Muscle layer of duodenum (tissue), 2 donors: ENCODE measurements at regions not wholly inside any gene's neighbourhood (a gene's known extent, or its start where the extent isn't known, plus 50 kb on each side); places are given as distances from the start of the nearest gene placed in this dataset.

ENCODE experiments used
- H3K27ac ChIP-seq: one replicate; pipeline ENCODE4 v1.7.0; 2013; ENCODE audit warnings: mild to moderate bottlenecking, low read length
- H3K27me3 ChIP-seq: one replicate; pipeline ENCODE4 v1.7.0; 2013; ENCODE audit warnings: low read depth, mild to moderate bottlenecking, control low read depth, low read length
- H3K36me3 ChIP-seq, 2 donors: one replicate each; pipeline ENCODE4 v1.7.0; 2013; ENCODE audit warnings: low read length in 2 of 2, control low read depth in 1 of 2, mild to moderate bottlenecking in 1 of 2; ENCODE audit not compliant: insufficient read depth in 2 of 2, control insufficient read depth in 1 of 2
- H3K4me1 ChIP-seq, 2 donors: one replicate each; pipeline ENCODE4 v1.7.0; 2013; ENCODE audit warnings: low read length in 2 of 2, mild to moderate bottlenecking in 2 of 2, control low read depth in 1 of 2, moderate library complexity in 1 of 2; ENCODE audit not compliant: insufficient read depth in 2 of 2, control insufficient read depth in 1 of 2
- H3K4me3 ChIP-seq, 2 donors: one replicate each; pipeline ENCODE4 v1.7.0; 2013; ENCODE audit warnings: low read length in 2 of 2, low read depth in 1 of 2, mild to moderate bottlenecking in 1 of 2
- H3K9me3 ChIP-seq, 2 donors: one replicate each; pipeline ENCODE4 v1.7.0; 2013; ENCODE audit warnings: low read length in 2 of 2, control low read depth in 1 of 2, mild to moderate bottlenecking in 1 of 2; ENCODE audit not compliant: control insufficient read depth in 1 of 2
- donor health status: healthy.

DNA sequence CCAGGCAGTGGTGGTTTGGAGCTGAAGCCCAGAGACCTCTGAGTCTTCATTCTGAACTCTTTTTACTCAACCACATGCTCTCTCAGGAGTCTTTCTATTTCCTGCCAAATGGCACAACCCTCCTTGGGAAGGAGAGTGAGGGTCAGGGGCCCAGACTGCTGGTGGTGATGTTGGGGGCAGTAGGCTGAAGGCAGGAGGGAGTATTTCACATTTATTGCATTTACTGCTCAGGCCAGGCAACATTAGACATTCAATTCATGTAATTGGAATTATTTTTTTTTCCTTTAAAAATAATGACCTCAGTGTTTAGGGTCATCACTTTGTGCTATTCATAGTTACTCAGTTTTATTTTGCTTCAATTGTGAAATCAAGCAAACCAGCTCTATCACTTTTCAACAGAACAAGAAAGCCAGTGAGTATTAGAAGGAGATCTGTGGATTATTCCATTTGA is 311.3 kb upstream of the NT5C1B start:
- Histone ChIP-seq H3K36me3 (no peaks in the 10 kb centered on the region), H3K4me3 (no peak overlapping the region), H3K27ac (peak overlapping the region; percentile 33), H3K9me3 (no peaks in the 10 kb centered on the region), H3K4me1 (peaks cover 0 to 7% of the 10 kb centered on the region in 2 donors), H3K27me3 (no peaks in the 10 kb centered on the region)

DNA sequence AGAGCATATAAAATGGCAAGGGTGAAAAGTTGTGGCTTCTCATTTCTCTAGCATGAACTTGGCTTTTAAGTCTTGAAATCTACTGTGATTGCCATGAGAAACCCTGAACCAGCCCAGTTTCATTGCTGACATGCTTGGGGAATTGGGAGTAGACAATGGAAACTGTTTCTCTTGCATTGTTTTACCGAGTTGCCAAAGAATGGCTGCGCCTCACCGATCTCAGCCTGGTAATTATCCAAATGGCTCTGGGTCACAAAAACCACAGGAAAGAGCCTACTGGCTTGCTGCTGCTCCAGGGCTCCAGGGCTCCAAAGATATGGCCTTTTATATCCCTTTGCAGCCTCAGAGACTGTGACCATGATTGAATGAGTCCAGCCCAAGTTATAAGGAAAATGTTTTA is 310.4 kb upstream of the NT5C1B start:
- Histone ChIP-seq H3K9me3 (no peaks in the 10 kb centered on the region), H3K4me1 (peaks cover 0 to 7% of the 10 kb centered on the region in 2 donors), H3K27me3 (no peaks in the 10 kb centered on the region), H3K36me3 (no peaks in the 10 kb centered on the region), H3K27ac (no peak overlapping the region), H3K4me3 (no peak overlapping the region)

DNA sequence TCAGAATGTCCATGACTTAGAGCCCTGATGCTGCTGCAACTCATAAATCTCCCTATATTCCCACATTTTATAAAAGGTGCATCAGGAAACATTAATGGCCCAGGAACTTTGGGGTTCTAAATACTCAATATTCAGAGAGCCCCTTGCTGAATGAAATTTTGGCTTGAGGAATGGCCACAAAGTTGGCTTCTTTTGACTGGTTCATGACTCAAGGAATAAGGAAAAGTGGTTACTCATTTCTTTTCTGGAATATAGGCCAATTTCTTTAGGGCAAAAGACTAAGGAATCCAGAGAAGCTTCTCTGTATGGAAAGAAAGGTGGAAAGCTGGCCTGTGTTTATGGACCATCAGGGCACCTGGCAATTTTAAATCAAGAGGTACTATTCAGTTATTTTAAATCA is 308.9 kb upstream of the NT5C1B start:
- no peaks in the 10 kb centered on the region for H3K9me3 ChIP-seq
- H3K4me3 ChIP-seq, result no peak overlapping the region
- peaks cover 0 to 7% of the 10 kb centered on the region in 2 donors for H3K4me1 ChIP-seq
- H3K27ac ChIP-seq, result no peak overlapping the region
- no peaks in the 10 kb centered on the region for H3K36me3 ChIP-seq
- H3K27me3 ChIP-seq, result no peaks in the 10 kb centered on the region

DNA sequence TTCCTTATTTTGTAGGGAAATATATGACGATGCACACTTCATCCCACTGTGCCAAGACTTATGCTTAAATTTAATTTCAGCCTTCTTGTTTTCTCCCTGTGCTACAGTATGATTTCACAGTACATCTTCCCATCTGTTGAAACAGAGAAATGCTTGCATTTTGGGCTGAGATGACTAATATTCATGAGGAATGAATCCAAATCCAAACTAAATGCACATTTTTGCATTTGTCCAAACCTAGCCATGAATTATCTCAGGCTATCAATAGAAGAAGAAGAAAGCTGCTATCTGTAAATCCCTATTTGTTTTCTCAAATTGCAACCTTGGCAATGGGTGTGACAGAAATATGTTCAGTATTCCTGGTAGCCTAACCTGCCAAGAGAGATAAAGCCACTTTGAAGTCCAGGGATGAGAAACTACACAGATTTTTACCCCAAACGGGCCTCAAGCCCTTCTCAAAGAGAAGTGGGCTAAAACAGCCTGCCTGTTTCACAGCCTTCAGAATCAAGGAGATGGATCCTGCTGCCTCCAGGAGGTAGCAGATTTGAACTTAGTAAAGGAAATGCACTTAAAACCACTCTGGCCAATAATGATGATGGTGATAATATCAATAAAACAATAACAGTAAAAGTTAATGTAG is 306.9 kb upstream of the NT5C1B start:
- no peak overlapping the region for H3K27ac ChIP-seq
- H3K36me3 ChIP-seq, result no peaks in the 10 kb centered on the region
- no peak overlapping the region for H3K4me3 ChIP-seq
- H3K9me3 ChIP-seq, result no peaks in the 10 kb centered on the region
- H3K4me1 ChIP-seq, result peaks cover 0 to 5% of the 10 kb centered on the region in 2 donors
- no peaks in the 10 kb centered on the region for H3K27me3 ChIP-seq

DNA sequence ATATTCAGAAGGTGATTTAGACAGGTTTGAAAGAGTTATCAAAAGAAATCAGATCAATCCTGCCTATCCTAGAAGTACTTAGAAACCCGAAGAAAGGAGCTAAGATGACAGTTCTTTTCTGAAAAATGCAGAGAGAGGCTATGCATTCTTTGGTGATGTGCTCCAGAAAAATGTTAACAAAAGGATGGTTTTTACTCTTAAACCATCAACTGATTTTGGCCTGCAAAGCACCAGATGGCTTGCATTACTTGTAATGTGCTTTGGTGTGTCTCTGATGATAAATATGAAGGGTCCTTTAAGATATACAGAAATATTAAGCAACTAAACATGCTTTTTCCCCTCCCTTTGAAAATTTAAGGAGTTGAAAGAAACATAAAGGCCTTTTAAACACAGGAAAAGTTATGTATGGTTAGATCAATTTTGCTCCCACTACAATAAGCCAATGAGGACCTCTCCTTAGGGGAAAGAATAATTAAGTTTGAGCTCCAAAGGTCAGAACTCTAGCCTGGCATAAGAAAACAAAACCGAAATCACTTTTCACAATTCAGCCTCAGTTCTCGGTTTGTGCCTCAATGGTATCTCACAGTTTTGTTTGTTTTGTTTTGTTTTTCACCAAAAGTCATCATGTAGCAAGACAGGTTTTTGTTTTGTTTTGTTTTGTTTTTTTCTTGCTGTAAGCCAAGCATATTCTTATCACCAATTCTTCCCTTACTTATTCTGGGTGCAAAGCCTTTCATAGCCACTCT is 302.4 kb upstream of the NT5C1B start:
- Histone ChIP-seq H3K4me1 (no peaks in the 10 kb centered on the region), H3K4me3 (no peak overlapping the region), H3K27ac (no peak overlapping the region), H3K27me3 (no peaks in the 10 kb centered on the region), H3K36me3 (no peaks in the 10 kb centered on the region), H3K9me3 (no peaks in the 10 kb centered on the region)

DNA sequence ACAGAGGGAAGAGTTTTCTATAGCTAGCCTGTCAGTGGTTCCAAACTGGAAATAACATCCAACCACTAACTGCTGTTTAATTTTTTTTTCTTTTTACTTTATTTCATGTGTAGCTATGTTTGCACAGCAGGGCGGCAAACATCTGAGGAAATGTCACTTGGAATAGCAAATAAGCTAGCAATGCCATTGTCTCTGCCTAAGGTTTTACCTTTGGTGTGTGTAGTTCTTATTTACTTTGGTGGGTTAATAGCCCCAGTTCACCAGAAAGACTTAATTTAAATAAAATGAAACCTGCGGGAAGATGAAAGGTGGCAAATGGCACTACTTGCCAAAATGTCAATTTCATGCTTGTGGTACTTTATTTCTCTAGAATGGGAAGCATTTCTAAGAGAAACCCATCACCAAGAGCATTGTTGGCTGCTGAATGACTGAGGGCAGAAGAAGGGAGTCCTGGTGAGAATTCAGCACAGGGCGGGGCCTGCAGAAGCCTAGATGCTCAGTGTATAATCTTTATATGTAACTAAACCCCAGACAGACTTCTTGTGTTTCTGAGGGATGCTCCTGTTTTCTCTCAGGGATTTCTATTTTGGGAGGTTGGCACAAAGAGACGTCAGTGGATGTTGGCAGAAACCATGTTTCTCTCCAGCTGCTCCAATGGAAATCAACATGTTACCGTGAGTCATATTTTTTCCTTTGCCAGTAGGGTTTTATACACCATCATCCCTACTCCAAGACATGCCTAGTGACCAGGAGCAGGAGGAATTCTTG is 300.4 kb upstream of the NT5C1B start:
- H3K27me3 ChIP-seq, result no peaks in the 10 kb centered on the region
- H3K9me3 ChIP-seq, result no peaks in the 10 kb centered on the region
- no peak overlapping the region for H3K27ac ChIP-seq
- no peak overlapping the region for H3K4me3 ChIP-seq
- no peaks in the 10 kb centered on the region for H3K4me1 ChIP-seq
- no peaks in the 10 kb centered on the region for H3K36me3 ChIP-seq

DNA sequence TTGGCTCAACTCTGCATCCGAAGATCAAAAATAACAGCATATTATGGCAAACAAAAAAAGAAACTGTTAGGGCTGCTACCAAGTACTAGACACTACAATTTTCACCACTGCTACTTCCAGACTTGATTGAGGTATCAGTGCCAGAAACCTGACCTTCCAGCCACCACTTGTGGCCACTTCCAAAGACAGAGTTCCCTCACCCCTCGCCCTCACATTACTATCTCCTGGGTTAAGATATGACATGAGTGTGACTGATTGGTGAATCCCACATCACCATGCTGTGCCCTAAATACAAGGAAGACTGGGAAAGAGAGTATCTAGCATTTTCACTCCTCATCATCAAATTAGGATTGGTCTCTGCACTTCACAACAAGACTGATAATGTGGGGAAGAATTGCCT is 296.1 kb upstream of the NT5C1B start:
- H3K27me3 ChIP-seq, result no peaks in the 10 kb centered on the region
- H3K4me3 ChIP-seq, result no peak overlapping the region
- H3K4me1 ChIP-seq, result no peaks in the 10 kb centered on the region
- no peak overlapping the region for H3K27ac ChIP-seq
- no peaks in the 10 kb centered on the region for H3K9me3 ChIP-seq
- no peaks in the 10 kb centered on the region for H3K36me3 ChIP-seq

DNA sequence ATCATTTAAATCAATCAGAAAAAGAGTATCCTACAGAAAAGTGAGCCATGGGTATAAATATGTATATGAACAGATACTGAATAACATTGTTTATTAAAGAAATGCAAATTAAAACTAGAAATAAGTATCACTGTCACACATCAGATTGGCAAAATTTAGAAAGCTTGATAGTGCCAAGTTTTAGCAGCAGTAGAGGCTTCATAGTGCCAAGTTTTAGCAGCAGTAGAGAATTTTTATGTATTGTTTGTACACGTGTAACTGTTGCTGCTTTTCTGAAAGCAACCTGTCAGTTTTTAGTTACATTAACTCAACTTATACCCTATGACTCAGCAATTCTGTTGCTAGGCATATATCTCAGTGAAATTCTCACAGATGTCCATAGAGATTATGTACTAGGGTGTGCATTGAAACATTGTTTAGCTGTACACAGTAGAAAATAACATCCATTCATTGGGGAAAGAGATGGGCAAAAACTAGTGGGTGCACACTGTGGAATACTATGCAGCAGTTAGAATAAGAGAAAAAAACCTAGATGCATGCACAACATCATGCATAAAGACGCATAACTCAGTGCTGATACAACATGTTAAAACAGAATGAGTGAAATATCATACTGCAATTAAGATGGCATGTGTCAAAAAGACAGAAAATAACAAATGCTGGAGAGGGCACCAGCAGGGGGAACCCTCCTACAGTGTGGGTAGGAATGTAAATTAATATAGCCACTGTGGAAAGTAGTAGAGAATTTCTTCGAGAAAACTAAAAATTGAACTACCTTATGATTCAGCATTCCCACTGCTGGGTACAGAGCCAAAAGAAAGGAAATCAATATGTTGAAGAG is 294.5 kb upstream of the NT5C1B start:
- H3K9me3 ChIP-seq, result no peaks in the 10 kb centered on the region
- no peak overlapping the region for H3K27ac ChIP-seq
- no peaks in the 10 kb centered on the region for H3K4me1 ChIP-seq
- no peak overlapping the region for H3K4me3 ChIP-seq
- H3K27me3 ChIP-seq, result no peaks in the 10 kb centered on the region
- H3K36me3 ChIP-seq, result no peaks in the 10 kb centered on the region

DNA sequence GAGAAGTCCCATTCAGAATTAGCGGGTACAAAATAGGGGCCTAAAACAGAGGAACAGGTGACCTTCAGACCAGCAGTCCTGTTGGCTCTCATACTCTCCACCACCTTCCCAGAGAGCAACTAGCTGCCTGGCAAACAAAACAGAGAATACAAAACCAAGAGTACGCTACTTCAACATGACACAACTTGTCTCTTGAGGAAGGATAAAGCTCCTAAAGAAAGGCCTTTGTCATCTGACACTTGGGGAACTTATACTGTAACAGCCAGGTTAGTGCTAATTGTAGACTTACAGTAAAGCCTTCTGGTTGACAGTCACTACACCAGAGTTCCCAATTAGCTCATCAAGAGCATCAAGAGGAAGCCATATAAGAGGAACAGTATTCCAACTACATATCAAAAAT is 282.1 kb upstream of the NT5C1B start:
- no peaks in the 10 kb centered on the region for H3K4me1 ChIP-seq
- no peak overlapping the region for H3K27ac ChIP-seq
- no peaks in the 10 kb centered on the region for H3K9me3 ChIP-seq
- H3K4me3 ChIP-seq, result no peak overlapping the region
- H3K27me3 ChIP-seq, result no peaks in the 10 kb centered on the region
- no peaks in the 10 kb centered on the region for H3K36me3 ChIP-seq

DNA sequence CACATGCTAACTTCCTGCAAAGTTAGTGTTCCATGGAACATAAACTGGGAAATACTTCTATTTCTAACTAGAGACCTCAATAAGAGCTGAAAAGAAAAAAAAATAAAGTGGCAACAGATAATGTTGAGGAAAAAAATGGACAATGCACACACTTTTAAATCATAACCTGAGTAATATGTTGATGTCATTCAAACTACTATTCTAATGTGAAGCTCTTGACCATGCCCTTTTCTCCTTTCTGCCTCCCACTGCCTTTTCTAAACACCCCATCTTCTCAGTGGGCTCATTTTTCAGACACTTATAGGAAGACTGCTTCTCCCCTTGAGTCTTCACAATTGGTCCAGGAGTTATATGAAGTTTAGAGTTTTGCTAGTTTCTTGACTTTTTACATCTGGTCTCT is 280.9 kb upstream of the NT5C1B start:
- H3K4me1 ChIP-seq, result no peaks in the 10 kb centered on the region

DNA sequence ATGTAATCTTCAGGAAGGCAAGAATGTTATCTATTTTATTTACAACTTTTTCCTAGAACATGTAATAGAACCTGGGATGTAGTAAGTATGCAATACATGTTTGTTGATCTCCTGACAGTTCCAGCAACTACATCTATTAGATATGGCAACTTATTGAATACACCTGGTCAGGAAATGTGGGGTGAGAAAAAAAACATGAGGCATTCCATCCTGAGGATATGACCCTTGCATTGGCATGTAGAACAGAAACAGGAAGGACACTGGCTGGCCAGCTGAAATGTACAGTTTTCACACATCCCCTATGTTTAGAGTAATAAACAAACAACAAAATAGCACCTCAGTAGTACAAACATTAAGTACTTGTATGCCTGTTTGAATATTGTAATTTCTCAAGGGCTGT is 272.6 kb upstream of the NT5C1B start:
- no peak overlapping the region for H3K27ac ChIP-seq
- no peaks in the 10 kb centered on the region for H3K27me3 ChIP-seq
- H3K4me1 ChIP-seq, result no peaks in the 10 kb centered on the region
- no peaks in the 10 kb centered on the region for H3K9me3 ChIP-seq
- H3K4me3 ChIP-seq, result no peak overlapping the region
- no peaks in the 10 kb centered on the region for H3K36me3 ChIP-seq

More for the DNA sequence above, 280.9 kb upstream of the NT5C1B start:
- H3K27ac ChIP-seq, result no peak overlapping the region
- H3K36me3 ChIP-seq, result no peaks in the 10 kb centered on the region
- no peaks in the 10 kb centered on the region for H3K27me3 ChIP-seq
- no peaks in the 10 kb centered on the region for H3K9me3 ChIP-seq
- no peak overlapping the region for H3K4me3 ChIP-seq
